ENCODE measurements at regions not wholly inside any gene's neighbourhood (a gene's known extent, or its start where the extent isn't known, plus 50 kb on each side); places are given as distances from the start of the nearest gene placed in this dataset.

DNA sequence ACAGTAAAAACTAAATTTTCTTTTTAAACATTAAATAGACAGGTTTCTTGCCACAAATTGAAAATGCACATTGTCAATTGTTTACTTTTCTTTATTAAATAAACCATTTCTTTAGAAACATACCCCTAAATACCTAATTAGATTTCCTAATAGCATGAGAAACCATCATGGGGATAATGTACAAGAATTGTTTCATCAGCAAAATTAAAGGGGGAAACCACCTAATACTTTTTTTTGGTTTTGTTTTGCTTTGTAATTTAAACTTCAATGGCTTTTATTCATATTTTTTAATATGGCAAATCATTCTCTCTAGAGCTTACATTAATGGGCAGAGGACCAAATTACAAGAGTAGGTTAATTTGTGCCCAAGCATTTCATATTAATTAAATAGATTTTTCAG, 987.9 kb downstream of the EPHA7 start:
- TF ChIP-seq EZH2 (optimal IDR thresholded peaks at IDR 0.05; ENCODE audit: low read depth, low read length) (no peak), EZH2phosphoT487 (IDR thresholded peaks at IDR 0.05; ENCODE audit: low read length) (no peak)
- TF ChIP-seq, protein P1, sequence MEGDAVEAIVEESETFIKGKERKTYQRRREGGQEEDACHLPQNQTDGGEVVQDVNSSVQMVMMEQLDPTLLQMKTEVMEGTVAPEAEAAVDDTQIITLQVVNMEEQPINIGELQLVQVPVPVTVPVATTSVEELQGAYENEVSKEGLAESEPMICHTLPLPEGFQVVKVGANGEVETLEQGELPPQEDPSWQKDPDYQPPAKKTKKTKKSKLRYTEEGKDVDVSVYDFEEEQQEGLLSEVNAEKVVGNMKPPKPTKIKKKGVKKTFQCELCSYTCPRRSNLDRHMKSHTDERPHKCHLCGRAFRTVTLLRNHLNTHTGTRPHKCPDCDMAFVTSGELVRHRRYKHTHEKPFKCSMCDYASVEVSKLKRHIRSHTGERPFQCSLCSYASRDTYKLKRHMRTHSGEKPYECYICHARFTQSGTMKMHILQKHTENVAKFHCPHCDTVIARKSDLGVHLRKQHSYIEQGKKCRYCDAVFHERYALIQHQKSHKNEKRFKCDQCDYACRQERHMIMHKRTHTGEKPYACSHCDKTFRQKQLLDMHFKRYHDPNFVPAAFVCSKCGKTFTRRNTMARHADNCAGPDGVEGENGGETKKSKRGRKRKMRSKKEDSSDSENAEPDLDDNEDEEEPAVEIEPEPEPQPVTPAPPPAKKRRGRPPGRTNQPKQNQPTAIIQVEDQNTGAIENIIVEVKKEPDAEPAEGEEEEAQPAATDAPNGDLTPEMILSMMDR (IDR thresholded peaks at IDR 0.05; ENCODE audit: low read length), result no peak

Data from MM.1S (cell line).